ENCODE measurements at regions not wholly inside any gene's neighbourhood (a gene's known extent, or its start where the extent isn't known, plus 50 kb on each side); places are given as distances from the start of the nearest gene placed in this dataset.

- Histone ChIP-seq H3K79me2 (ENCODE audit: low read depth) (no peaks in the 10 kb centered on the region), H3K9ac (no peak overlapping the region), H3K27me3 (no peaks in the 10 kb centered on the region), H3F3A (ENCODE audit: low read depth) (no peaks in the 10 kb centered on the region), H2AFZ (replicated peaks) (no peak overlapping the region), H3K4me1 (no peaks in the 10 kb centered on the region), H3K4me3 (no peak overlapping the region), H3K9me3 (ENCODE audit: low read depth) (no peaks in the 10 kb centered on the region), H3K4me2 (no peak overlapping the region), H3K36me3 (no peaks in the 10 kb centered on the region), H3K27ac (no peak overlapping the region), H4K20me1 (ENCODE audit: low read depth) (no peaks in the 10 kb centered on the region)
- Mint-ChIP-seq H3K36me3 (no peaks in the 10 kb centered on the region), H3K27me3 (ENCODE audit: insufficient read depth, low read depth) (no peaks in the 10 kb centered on the region), H3K4me1 (no peaks in the 10 kb centered on the region), H3K4me3 (no peak overlapping the region), H3K9me3 (no peaks in the 10 kb centered on the region), H3K27ac (no peak overlapping the region)
- DNase-seq (ENCODE audit: low spot score), result no peak
- no peak for TF ChIP-seq EZH2phosphoT487 (IDR thresholded peaks at IDR 0.05)
- no peak for TF ChIP-seq EZH2 (IDR thresholded peaks at IDR 0.05)
- no peak for TF ChIP-seq CTCF (IDR thresholded peaks at IDR 0.05)
Observed at GRCh38 chr10:65292551-65292950, 1633.3 kb upstream of the LRRTM3 start.

- Histone ChIP-seq H3F3A (ENCODE audit: low read depth) (no peaks in the 10 kb centered on the region), H3K4me1 (no peaks in the 10 kb centered on the region), H3K79me2 (ENCODE audit: low read depth) (no peaks in the 10 kb centered on the region), H4K20me1 (ENCODE audit: low read depth) (no peaks in the 10 kb centered on the region), H3K27ac (no peak overlapping the region), H3K4me2 (no peak overlapping the region), H3K4me3 (no peak overlapping the region), H3K27me3 (no peaks in the 10 kb centered on the region), H2AFZ (replicated peaks) (no peak overlapping the region), H3K36me3 (no peaks in the 10 kb centered on the region), H3K9ac (no peak overlapping the region), H3K9me3 (ENCODE audit: low read depth) (no peaks in the 10 kb centered on the region)
- no peak for TF ChIP-seq CTCF (IDR thresholded peaks at IDR 0.05)
- TF ChIP-seq EZH2 (IDR thresholded peaks at IDR 0.05), result no peak
- TF ChIP-seq EZH2phosphoT487 (IDR thresholded peaks at IDR 0.05), result no peak
- Mint-ChIP-seq H3K27ac (no peak overlapping the region), H3K4me1 (no peaks in the 10 kb centered on the region), H3K27me3 (ENCODE audit: insufficient read depth, low read depth) (no peaks in the 10 kb centered on the region), H3K4me3 (no peak overlapping the region), H3K9me3 (no peaks in the 10 kb centered on the region), H3K36me3 (no peaks in the 10 kb centered on the region)
- DNase-seq (ENCODE audit: low spot score), result no peak
Observed at GRCh38 chr10:65294329-65294728, 1631.5 kb upstream of the LRRTM3 start.

- H3K27me3 ChIP-seq, result no peaks in the 10 kb centered on the region
- H3K27ac ChIP-seq, result no peak overlapping the region
Observed at GRCh38 chr10:65301181-65301580, 1624.7 kb upstream of the LRRTM3 start.

More at GRCh38 chr10:65301181-65301580, 1624.7 kb upstream of the LRRTM3 start:
- Histone ChIP-seq H3K4me2 (no peak overlapping the region), H3F3A (ENCODE audit: low read depth) (no peaks in the 10 kb centered on the region), H3K9me3 (ENCODE audit: low read depth) (no peaks in the 10 kb centered on the region), H3K79me2 (ENCODE audit: low read depth) (no peaks in the 10 kb centered on the region), H3K4me3 (no peak overlapping the region), H3K36me3 (no peaks in the 10 kb centered on the region), H3K9ac (no peak overlapping the region), H3K4me1 (no peaks in the 10 kb centered on the region), H2AFZ (replicated peaks) (no peak overlapping the region), H4K20me1 (ENCODE audit: low read depth) (no peaks in the 10 kb centered on the region)
- TF ChIP-seq EZH2phosphoT487 (IDR thresholded peaks at IDR 0.05) (no peak), EZH2 (IDR thresholded peaks at IDR 0.05) (no peak), CTCF (IDR thresholded peaks at IDR 0.05) (no peak)
- Mint-ChIP-seq H3K27me3 (ENCODE audit: insufficient read depth, low read depth) (no peaks in the 10 kb centered on the region), H3K4me3 (no peak overlapping the region), H3K27ac (no peak overlapping the region), H3K36me3 (no peaks in the 10 kb centered on the region), H3K9me3 (no peaks in the 10 kb centered on the region), H3K4me1 (no peaks in the 10 kb centered on the region)
- no peak for DNase-seq (ENCODE audit: low spot score)

Measured in neural progenitor cell (in vitro differentiated cells).